ENCODE measurements at regions not wholly inside any gene's neighbourhood (a gene's known extent, or its start where the extent isn't known, plus 50 kb on each side); places are given as distances from the start of the nearest gene placed in this dataset.
"Not testable (repeated sequence)": the region's sequence is repeated elsewhere in the genome, so short reads cannot be mapped to it uniquely, and the experiment has no call there.

DNA sequence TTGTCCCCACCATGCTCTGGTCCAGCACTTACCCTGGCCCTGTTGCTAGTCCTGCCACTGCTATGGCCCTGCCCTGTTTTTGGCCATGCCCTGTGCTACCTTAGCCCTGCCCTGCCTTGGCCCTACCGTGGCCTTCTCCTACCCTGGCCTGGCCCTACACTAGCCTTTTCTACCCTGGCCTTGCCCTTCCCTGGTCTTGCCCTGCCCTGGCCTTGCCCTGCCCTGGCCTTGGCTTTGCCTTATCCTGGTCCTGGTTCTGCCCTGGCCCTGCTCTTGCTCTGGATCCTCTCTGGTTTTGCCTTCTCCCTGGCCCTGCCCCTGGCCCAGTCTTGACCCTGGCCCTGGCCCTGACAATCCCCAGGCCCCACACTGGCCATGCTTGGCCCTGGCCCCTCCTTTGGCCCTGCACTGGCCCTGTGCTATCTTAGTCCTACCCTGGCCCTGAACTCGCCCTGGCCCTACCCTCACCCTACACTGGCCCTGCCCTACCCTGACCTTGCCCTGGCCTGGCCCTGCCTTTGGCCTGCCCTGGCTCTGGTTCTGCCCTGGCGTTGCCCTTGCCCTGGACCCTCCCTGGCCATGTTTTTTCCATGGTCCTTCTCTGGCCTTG, 235.0 kb downstream of the GOLGA6L6 start:
- ATAC-seq: not testable (repeated sequence)

GRCh38 chr15:20305912-20306311, 235.7 kb downstream of the GOLGA6L6 start:
- ATAC-seq: not testable (repeated sequence)

GRCh38 chr15:20305015-20305465, 236.6 kb downstream of the GOLGA6L6 start:
- not testable (repeated sequence) for ATAC-seq

GRCh38 chr15:20304282-20305014, 237.2 kb downstream of the GOLGA6L6 start:
- ATAC-seq: not testable (repeated sequence)

- ATAC-seq: not testable (repeated sequence)
Observed at GRCh38 chr15:20303248-20304171, 238.1 kb downstream of the GOLGA6L6 start.

- not testable (repeated sequence) for ATAC-seq
Observed at GRCh38 chr15:20302141-20303069, 239.2 kb downstream of the GOLGA6L6 start.

DNA sequence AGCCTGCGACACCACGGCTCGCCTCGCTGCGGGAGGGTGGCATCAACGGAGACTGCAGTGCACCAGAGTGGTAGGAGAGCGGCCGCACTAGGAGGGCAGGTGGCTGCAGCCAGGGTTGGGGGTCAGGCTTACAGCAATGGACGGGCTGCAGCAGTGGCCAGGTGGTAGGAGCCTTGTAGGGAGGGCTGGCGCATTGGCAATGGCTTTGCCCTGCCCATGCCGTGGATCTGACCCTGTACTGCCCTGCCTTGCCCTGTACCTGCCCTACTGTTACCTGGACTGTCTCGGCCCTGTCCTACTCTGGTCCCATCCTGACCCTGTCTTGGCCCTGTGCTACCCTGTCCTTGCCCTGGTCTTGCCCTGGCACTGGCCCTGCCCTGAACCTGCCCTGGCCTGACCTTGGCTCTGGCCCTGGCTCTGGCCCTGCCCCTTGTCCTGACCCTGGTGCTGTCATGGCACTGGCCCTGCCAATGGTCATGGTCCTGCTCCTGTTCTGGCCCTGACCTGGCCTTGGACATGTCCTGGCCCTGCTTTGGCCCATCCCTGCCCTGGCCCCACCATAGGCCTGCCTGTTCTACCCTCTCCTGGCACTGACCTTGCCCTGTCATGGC, 240.0 kb downstream of the GOLGA6L6 start:
- not testable (repeated sequence) for ATAC-seq

- ATAC-seq: not testable (repeated sequence)
Observed at GRCh38 chr15:20301041-20301390, 240.6 kb downstream of the GOLGA6L6 start.

DNA sequence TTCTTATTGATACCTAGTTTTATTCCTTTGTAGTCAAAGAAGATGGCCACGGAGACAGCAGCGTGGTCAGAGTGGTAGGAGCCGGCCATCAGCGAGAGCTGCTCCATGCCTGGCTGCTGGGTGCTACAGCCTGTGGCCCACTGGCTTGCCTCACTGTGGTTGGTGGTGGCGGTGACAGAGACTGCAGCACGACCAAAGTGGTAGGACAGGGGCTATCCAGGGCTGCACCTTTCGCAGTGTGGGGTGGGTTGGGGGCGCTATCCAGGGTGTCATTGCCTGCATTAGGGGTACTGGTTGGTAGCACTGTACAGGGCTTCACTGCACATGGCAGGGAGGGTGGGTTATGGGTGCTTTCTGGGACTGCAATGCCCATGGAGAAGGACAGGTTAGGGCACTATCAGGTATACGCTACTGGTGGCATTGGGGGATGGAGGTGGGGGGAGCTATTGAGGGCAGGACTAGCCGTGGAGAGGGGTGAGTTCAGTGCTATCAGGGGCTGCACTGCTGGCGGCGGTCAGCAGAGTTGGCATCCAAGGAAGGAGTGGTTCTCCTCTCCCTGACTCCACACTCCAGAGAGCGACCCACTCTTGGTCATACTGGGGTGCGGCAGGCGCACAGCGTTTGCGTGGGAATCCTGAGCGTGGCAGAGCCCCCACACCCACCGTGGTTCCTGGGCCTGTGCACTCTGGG, 241.1 kb downstream of the GOLGA6L6 start:
- not testable (repeated sequence) for ATAC-seq

GRCh38 chr15:20297603-20298123, 243.9 kb downstream of the GOLGA6L6 start:
- ATAC-seq: not testable (repeated sequence)

GRCh38 chr15:20296261-20296660, 245.3 kb downstream of the GOLGA6L6 start:
- ATAC-seq: not testable (repeated sequence)

DNA sequence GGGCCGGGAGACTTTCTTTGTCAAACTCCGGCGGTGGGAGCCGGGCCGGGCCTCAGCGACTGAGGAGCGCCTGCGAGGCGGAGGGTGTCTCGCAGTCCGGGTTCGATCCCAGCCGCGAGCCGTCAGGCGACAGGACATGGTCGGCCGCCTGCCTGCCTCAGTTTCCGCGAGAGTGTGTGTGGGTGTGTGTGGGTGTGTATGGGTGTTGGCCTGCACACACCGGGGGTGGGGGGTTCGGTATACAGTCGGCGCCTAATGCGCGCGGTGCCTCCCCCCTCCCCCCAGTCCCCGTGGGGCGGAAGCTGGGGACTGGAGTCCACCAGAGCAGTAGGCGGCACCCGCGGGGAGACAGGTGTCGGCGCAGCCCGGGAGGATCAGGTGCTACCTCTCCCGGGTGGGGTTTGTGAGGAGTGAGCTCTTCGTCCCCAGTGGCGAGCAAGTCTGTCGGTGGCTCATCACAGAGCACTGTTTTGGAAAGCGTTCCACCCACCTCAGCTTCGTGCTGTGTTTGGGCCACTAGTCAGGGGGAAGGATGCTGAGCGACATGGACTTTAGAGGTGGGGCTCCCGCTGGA, 246.3 kb downstream of the GOLGA6L6 start:
- ATAC-seq: no peak

DNA sequence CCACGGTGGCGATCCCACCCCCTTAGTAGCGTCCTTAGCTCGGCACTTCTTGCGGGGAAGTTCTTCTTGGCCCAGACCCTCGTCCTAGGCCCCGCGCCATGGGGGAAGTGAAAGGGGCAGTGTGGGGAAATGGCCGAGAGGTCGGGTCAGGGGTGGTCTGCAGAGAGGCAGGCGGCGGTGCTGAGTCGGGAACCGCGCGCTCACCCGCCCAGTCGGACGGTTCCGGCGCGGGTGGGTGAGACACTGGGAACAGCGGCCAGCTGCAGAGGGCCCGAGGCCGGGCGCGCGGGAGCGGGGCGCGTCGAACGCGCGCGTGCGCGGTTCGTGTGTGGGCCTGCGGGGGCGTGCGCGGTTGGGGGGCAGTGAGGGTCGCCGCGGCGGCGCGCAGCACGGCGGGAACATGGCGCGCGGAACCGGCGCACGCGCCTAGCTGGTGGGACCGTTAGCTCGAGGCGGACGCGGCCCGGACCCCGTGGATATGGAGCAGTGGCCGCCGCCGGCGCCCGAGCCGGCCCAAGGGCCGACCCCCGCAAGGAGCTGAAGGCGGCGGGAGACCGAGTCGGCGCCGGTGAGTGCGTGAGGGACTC, 246.9 kb downstream of the GOLGA6L6 start:
- ATAC-seq: no peak

DNA sequence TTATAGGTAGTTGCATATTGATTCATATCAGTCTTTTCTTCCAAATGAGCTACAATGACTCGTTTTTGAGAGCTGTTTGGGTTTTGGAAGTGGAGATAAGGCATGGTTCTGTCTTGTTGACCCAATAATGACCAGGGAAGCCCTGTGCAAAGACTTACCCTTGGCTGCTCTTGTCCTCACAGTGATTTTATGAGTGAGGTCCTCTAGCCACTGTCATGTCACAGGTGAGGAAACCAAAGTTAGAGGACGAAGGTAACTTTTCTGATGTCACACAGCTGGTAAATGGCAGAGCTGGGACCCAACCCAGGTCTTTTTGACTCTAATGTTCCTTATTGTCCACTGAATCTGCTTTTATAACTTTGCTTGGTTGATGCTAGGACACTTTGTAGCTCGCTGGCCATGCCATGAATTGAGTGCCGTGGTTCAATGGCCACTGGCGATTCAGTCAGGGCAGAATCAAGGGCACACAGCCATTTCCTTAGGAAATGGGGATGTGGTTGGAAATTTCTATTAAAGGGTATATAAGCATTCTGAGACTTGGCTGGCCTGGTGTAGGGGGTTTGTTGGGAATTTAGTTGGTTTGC, 249.1 kb downstream of the GOLGA6L6 start:
- not testable (repeated sequence) for ATAC-seq

DNA sequence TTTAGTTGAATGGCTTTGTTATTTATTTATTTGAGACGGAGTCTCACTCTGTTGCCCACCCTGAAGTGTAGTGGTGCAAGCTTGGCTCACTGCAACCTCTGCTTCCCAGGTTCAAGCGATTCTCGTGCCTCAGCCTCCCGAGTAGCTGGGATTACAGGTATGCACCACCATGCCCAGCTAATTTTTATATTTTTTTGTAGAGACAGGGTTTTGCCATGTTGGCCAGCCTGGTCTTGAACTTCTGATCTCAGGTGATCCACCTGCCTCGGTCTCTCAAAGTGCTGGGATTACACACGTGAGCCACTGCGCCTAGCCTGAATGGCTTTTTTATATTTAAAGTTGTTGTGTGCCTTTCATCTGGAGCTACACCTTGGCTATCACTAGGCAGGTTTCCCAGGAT, 250.0 kb downstream of the GOLGA6L6 start:
- not testable (repeated sequence) for ATAC-seq

DNA sequence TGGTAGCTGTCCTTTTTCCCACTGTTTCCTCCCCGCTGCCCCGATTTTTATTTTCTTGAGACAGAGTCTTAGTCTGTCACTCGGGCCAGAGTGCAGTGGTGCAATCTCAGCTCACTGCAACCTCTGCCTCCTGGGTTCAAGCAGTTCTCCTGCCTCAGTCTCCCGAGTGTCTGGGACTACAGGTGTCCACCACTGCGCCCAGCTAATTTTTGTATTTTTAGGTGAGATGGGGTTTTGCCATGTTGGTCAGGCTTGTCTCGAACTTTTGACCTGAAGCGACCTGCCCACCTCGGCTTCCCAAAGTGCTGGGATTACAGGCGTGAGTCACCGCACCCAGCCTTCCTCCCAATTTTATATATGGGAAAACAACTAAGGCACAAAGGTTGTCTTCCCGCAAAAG, 251.0 kb downstream of the GOLGA6L6 start:
- not testable (repeated sequence) for ATAC-seq

DNA sequence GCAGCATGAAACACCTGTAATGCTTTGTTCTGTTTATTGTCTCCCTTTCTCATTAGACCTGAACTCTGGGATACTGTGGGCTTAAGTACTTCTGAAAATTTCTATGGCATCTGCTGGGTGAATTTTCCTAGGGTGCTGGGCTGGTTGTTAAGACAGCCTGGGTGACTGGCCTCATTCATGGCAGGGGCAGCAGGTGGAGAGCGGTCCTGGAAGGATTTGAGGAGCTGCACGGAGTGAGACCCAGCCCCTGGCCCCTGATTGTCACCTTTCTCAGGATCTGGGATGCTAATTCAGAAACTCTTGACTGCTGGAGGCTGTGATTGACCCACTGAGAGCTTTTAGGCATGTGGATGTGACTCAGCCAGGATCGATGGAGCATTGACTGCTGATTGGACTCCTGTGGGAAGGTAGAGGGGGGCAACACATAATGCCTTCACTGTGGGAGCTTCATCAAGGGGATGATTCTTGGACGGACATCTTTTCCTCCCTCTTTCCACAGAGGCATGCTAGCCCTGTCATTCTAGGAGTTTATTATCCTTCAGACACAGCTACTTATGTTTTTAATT, 252.0 kb downstream of the GOLGA6L6 start:
- not testable (repeated sequence) for ATAC-seq

GRCh38 chr15:20288800-20289537, 252.6 kb downstream of the GOLGA6L6 start:
- ATAC-seq: not testable (repeated sequence)
